ENCODE measurements at regions not wholly inside any gene's neighbourhood (a gene's known extent, or its start where the extent isn't known, plus 50 kb on each side); places are given as distances from the start of the nearest gene placed in this dataset.

GRCh38 chr1:165119086-165119485 lies 237.4 kb downstream of the LMX1A start:
- TF ChIP-seq POLR2A (IDR thresholded peaks at IDR 0.05; ENCODE audit: low read length) (no peak), GATA1 (IDR thresholded peaks at IDR 0.05; ENCODE audit: low read depth, low read length) (no peak)

Data from erythroblast (primary cell).